ENCODE measurements at regions not wholly inside any gene's neighbourhood (a gene's known extent, or its start where the extent isn't known, plus 50 kb on each side); places are given as distances from the start of the nearest gene placed in this dataset.
"Not testable (repeated sequence)": the region's sequence is repeated elsewhere in the genome, so short reads cannot be mapped to it uniquely, and the experiment has no call there.

GRCh38 chr6:158900663-158901312 lies 81.6 kb upstream of the EZR start:
- in situ Hi-C loops (cut with MboI; ENCODE audit: low sequenced_read_pairs in 4 of 4): no loop called here
- intact Hi-C loops (cut with DNase I; ENCODE audit: low total_unique reads): no loop called here
- Histone ChIP-seq H3K9me3 (peaks cover 0 to 6% (median 0%) of the 10 kb centered on the region in 3 donors), H3K27ac (no peak overlapping the region), H3K36me3 (no peaks in the 10 kb centered on the region), H3K4me3 (no peak overlapping the region), H3K4me1 (no peaks in the 10 kb centered on the region), H3K27me3 (no peaks in the 10 kb centered on the region)
- ATAC-seq (no peak), DNase-seq (no peak)
- TF ChIP-seq POLR2A (IDR thresholded peaks at IDR 0.05) (no peak), CTCF (IDR thresholded peaks at IDR 0.05 in 4 of 5, conservative IDR thresholded peaks at IDR 0.05 in 1 of 5) (no peak)

GRCh38 chr6:158897236-158897635 lies 78.1 kb upstream of the EZR start:
- ATAC-seq (no peak), DNase-seq (no peak)
- no peaks in the 10 kb centered on the region for H3K27me3 ChIP-seq
- H3K4me3 ChIP-seq: no peak overlapping the region
- intact Hi-C loops (cut with DNase I; ENCODE audit: low total_unique reads): no loop called here
- H3K27ac ChIP-seq: no peak overlapping the region
- in situ Hi-C loops (cut with MboI; ENCODE audit: low sequenced_read_pairs in 4 of 4): no loop called here
- H3K9me3 ChIP-seq: no peaks in the 10 kb centered on the region
- TF ChIP-seq POLR2A (IDR thresholded peaks at IDR 0.05): no peak
- TF ChIP-seq CTCF (IDR thresholded peaks at IDR 0.05 in 4 of 5, conservative IDR thresholded peaks at IDR 0.05 in 1 of 5): no peak
- no peaks in the 10 kb centered on the region for H3K36me3 ChIP-seq
- H3K4me1 ChIP-seq: no peaks in the 10 kb centered on the region

GRCh38 chr6:158895661-158896060 lies 76.5 kb upstream of the EZR start:
- Histone ChIP-seq H3K4me3 (no peak overlapping the region), H3K4me1 (no peaks in the 10 kb centered on the region), H3K9me3 (no peaks in the 10 kb centered on the region), H3K27ac (no peak overlapping the region), H3K27me3 (no peaks in the 10 kb centered on the region), H3K36me3 (no peaks in the 10 kb centered on the region)
- TF ChIP-seq POLR2A (IDR thresholded peaks at IDR 0.05) (no peak), CTCF (IDR thresholded peaks at IDR 0.05 in 4 of 5, conservative IDR thresholded peaks at IDR 0.05 in 1 of 5) (no peak)
- in situ Hi-C loops (cut with MboI; ENCODE audit: low sequenced_read_pairs in 4 of 4): no loop called here
- intact Hi-C loops (cut with DNase I; ENCODE audit: low total_unique reads): no loop called here
- DNase-seq (no peak), ATAC-seq (no peak)

GRCh38 chr6:158894193-158894592 lies 75.0 kb upstream of the EZR start:
- intact Hi-C loops (cut with DNase I; ENCODE audit: low total_unique reads) (no loop called here), in situ Hi-C loops (cut with MboI; ENCODE audit: low sequenced_read_pairs in 4 of 4) (no loop called here)
- no peak for TF ChIP-seq CTCF (IDR thresholded peaks at IDR 0.05 in 4 of 5, conservative IDR thresholded peaks at IDR 0.05 in 1 of 5)
- TF ChIP-seq POLR2A (IDR thresholded peaks at IDR 0.05): no peak
- Histone ChIP-seq H3K36me3 (no peaks in the 10 kb centered on the region), H3K27ac (no peak overlapping the region), H3K4me3 (no peak overlapping the region), H3K4me1 (no peaks in the 10 kb centered on the region), H3K27me3 (no peaks in the 10 kb centered on the region), H3K9me3 (no peaks in the 10 kb centered on the region)
- DNase-seq (no peak), ATAC-seq (no peak)

- no peaks in the 10 kb centered on the region for H3K27me3 ChIP-seq
- no peak overlapping the region for H3K4me3 ChIP-seq
- H3K27ac ChIP-seq: no peak overlapping the region
- H3K9me3 ChIP-seq: no peaks in the 10 kb centered on the region
- intact Hi-C loops (cut with DNase I; ENCODE audit: low total_unique reads) (no loop called here), in situ Hi-C loops (cut with MboI; ENCODE audit: low sequenced_read_pairs in 4 of 4) (no loop called here)
- ATAC-seq (no peak), DNase-seq (no peak)
- no peaks in the 10 kb centered on the region for H3K36me3 ChIP-seq
- TF ChIP-seq CTCF (IDR thresholded peaks at IDR 0.05 in 4 of 5, conservative IDR thresholded peaks at IDR 0.05 in 1 of 5): no peak
- no peak for TF ChIP-seq POLR2A (IDR thresholded peaks at IDR 0.05)
- no peaks in the 10 kb centered on the region for H3K4me1 ChIP-seq
Observed at GRCh38 chr6:158892266-158892665, 73.1 kb upstream of the EZR start.

GRCh38 chr6:158891560-158891959 lies 72.4 kb upstream of the EZR start:
- intact Hi-C loops (cut with DNase I; ENCODE audit: low total_unique reads); H3K4me3 ChIP-seq; H3K27me3 ChIP-seq; ATAC-seq; H3K4me1 ChIP-seq; in situ Hi-C loops (cut with MboI; ENCODE audit: low sequenced_read_pairs in 4 of 4); H3K27ac ChIP-seq; H3K9me3 ChIP-seq; DNase-seq; H3K36me3 ChIP-seq: not testable (repeated sequence)

- H3K4me1 ChIP-seq; H3K27ac ChIP-seq; H3K27me3 ChIP-seq; intact Hi-C loops (cut with DNase I; ENCODE audit: low total_unique reads); ATAC-seq; H3K9me3 ChIP-seq; H3K36me3 ChIP-seq; DNase-seq; in situ Hi-C loops (cut with MboI; ENCODE audit: low sequenced_read_pairs in 4 of 4); H3K4me3 ChIP-seq: not testable (repeated sequence)
Observed at GRCh38 chr6:158888171-158888570, 69.0 kb upstream of the EZR start.

Measured in gastrocnemius medialis (tissue), 4 donors.